T-helper 1 cell treated with Interleukin-12 subunit alpha and Interleukin-12 subunit beta and Interleukin-4 antibody, amounts not matched to agents 30 μg/mL and 1 μg/mL, for 36 hours (primary cell): ENCODE measurements at regions not wholly inside any gene's neighbourhood (a gene's known extent, or its start where the extent isn't known, plus 50 kb on each side); places are given as distances from the start of the nearest gene placed in this dataset.

Experiments used
- H3K27ac Mint-ChIP-seq: one replicate; pipeline ENCODE4 v1.8.0; 2021; ENCODE audit warnings: mild to moderate bottlenecking, mixed read lengths
- H3K27me3 Mint-ChIP-seq: one replicate; pipeline ENCODE4 v1.8.0; 2021; ENCODE audit warnings: low read depth, mixed read lengths
- H3K36me3 Mint-ChIP-seq: one replicate; pipeline ENCODE4 v1.8.0; 2021; ENCODE audit warnings: low read depth, mixed read lengths
- H3K4me1 Mint-ChIP-seq: one replicate; pipeline ENCODE4 v1.8.0; 2021; ENCODE audit warnings: low read depth, mixed read lengths
- H3K4me3 Mint-ChIP-seq: one replicate; pipeline ENCODE4 v1.8.0; 2021; ENCODE audit warnings: mild to moderate bottlenecking, moderate library complexity, mixed read lengths
- H3K9me3 Mint-ChIP-seq: one replicate; pipeline ENCODE4 v1.8.0; 2021; ENCODE audit warnings: mixed read lengths

DNA sequence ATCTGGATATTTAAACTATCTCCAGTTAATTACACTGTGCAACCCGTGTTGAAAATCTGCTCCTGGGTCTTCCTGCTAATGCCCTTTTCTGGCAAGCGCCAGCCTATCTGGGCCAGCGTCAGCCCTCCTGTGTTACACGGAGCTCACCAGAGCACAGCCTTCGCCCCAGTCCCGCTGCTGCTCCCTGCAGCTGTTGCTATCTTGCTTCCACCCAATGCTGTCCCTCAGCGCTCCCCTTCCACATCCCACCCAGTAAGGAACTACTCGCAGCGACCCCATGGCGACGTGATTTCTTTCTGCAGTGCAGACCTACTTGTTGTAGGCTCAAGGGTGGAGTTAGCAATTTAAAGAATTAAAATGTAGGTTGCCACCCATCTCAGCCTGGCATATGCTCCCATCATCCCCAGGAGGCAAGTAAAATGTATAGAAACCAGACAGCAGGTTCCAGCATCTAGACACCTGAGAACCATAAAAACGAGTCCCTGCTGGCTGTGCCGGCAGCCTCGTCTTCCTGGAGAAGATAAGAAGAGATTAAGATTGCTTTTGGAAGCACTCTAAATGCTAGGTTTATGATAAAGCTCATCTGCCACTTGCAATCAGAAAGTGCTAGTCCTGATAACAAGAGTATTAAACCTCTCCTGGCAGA is 254.3 kb upstream of the FOXQ1 start:
- no peaks in the 10 kb centered on the region for H3K9me3 Mint-ChIP-seq
- H3K27me3 Mint-ChIP-seq, result peaks cover 7% of the 10 kb centered on the region
- no peak overlapping the region for H3K4me3 Mint-ChIP-seq
- no peaks in the 10 kb centered on the region for H3K4me1 Mint-ChIP-seq
- no peaks in the 10 kb centered on the region for H3K36me3 Mint-ChIP-seq
- no peak overlapping the region for H3K27ac Mint-ChIP-seq

GRCh38 chr6:1055015-1055921 is 256.6 kb upstream of the FOXQ1 start:
- Mint-ChIP-seq H3K9me3 (no peaks in the 10 kb centered on the region), H3K27me3 (no peaks in the 10 kb centered on the region), H3K4me1 (no peaks in the 10 kb centered on the region), H3K27ac (no peak overlapping the region), H3K4me3 (no peak overlapping the region), H3K36me3 (no peaks in the 10 kb centered on the region)

DNA sequence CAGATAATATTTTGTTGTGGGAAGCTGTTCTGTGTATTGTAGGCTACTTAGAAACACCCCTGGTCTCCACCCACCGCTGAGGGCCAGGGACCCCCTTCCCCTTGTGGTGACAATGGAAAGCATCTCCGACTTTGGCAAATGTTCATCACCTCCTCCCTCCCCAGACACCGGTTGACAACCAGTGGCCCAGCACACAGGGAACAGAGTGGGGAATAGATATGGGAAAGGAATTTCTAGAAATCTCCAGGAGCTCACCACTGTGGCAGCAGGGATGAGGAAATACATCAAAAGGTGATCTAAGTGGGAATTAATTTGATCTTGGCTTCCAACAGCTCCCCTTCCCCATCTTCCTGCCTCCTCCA is 257.3 kb upstream of the FOXQ1 start:
- H3K4me3 Mint-ChIP-seq, result no peak overlapping the region
- no peaks in the 10 kb centered on the region for H3K9me3 Mint-ChIP-seq

DNA sequence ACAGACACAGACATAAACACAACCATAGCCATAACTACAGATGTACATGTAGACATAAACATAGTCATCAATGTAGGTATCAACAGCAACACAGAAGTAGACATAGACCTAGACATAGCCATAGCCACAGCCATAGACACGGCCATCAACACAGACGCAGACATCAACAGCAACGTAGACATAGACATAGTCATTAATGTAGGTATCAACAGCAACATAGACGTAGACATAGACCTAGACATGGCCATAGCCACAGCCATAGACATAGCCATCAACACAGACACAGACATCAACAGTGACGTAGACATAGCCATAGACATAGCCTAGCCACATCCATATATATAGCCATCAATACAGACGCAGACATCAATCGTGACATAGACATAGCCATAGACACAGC is 258.3 kb upstream of the FOXQ1 start:
- H3K4me3 Mint-ChIP-seq, result no peak overlapping the region
- no peaks in the 10 kb centered on the region for H3K4me1 Mint-ChIP-seq
- H3K9me3 Mint-ChIP-seq, result no peaks in the 10 kb centered on the region
- no peak overlapping the region for H3K27ac Mint-ChIP-seq
- H3K27me3 Mint-ChIP-seq, result no peaks in the 10 kb centered on the region
- no peaks in the 10 kb centered on the region for H3K36me3 Mint-ChIP-seq

More for the DNA sequence above, 257.3 kb upstream of the FOXQ1 start:
- no peaks in the 10 kb centered on the region for H3K4me1 Mint-ChIP-seq
- H3K27ac Mint-ChIP-seq, result no peak overlapping the region
- no peaks in the 10 kb centered on the region for H3K27me3 Mint-ChIP-seq
- H3K36me3 Mint-ChIP-seq, result no peaks in the 10 kb centered on the region

GRCh38 chr6:1052262-1052661 is 259.6 kb upstream of the FOXQ1 start:
- H3K36me3 Mint-ChIP-seq, result no peaks in the 10 kb centered on the region
- no peak overlapping the region for H3K4me3 Mint-ChIP-seq
- peaks cover 11% of the 10 kb centered on the region for H3K27me3 Mint-ChIP-seq
- no peak overlapping the region for H3K27ac Mint-ChIP-seq
- no peaks in the 10 kb centered on the region for H3K9me3 Mint-ChIP-seq
- no peaks in the 10 kb centered on the region for H3K4me1 Mint-ChIP-seq

DNA sequence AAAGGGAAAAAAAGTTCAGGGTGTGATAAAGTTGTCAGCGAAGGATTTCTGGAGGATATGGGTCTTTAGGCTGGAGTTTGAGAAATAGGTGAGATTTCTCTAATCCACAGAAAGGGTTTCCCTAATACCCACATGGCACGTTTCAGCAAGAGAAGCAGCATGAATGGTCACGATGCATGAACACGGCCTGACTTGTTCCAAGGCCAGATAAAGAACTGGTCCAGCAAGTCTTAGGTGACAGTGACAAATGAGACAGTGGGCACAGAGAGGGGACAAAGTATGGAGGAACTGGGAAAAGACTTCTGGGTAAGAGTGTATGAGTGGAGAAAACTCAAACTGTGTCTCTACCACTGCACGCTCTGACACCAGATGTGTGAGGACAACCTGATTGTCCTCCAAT is 262.0 kb upstream of the FOXQ1 start:
- no peak overlapping the region for H3K27ac Mint-ChIP-seq
- H3K4me1 Mint-ChIP-seq, result no peaks in the 10 kb centered on the region
- H3K27me3 Mint-ChIP-seq, result peaks cover 14% of the 10 kb centered on the region
- H3K36me3 Mint-ChIP-seq, result no peaks in the 10 kb centered on the region
- H3K9me3 Mint-ChIP-seq, result no peaks in the 10 kb centered on the region
- no peak overlapping the region for H3K4me3 Mint-ChIP-seq

GRCh38 chr6:1049170-1049569 is 262.7 kb upstream of the FOXQ1 start:
- Mint-ChIP-seq H3K27me3 (peaks cover 14% of the 10 kb centered on the region), H3K4me3 (no peak overlapping the region), H3K27ac (no peak overlapping the region), H3K4me1 (no peaks in the 10 kb centered on the region), H3K9me3 (no peaks in the 10 kb centered on the region), H3K36me3 (no peaks in the 10 kb centered on the region)

- H3K27ac Mint-ChIP-seq, result no peak overlapping the region
- no peaks in the 10 kb centered on the region for H3K36me3 Mint-ChIP-seq
- H3K9me3 Mint-ChIP-seq, result no peaks in the 10 kb centered on the region
- H3K27me3 Mint-ChIP-seq, result peaks cover 20% of the 10 kb centered on the region
- H3K4me1 Mint-ChIP-seq, result no peaks in the 10 kb centered on the region
- no peak overlapping the region for H3K4me3 Mint-ChIP-seq
Observed at GRCh38 chr6:1047981-1048541, 263.8 kb upstream of the FOXQ1 start.

DNA sequence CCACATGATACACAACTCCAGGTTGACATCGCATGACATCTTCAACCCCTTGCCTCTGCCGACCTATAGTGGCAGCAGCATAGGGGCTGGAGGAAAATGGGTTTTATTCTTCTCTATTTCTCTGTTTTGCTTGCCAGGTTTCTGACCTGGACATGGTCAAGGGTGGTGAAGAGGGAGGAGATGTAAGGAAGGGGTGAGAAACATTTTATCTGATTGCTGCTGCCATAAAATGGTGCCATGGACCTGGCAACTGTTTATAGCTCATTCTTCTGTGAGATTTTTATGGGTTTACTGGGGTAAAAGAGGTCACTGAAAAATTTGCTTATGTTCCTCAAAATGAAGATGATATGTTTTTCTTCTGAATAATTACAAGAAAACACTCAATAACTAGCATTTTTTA is 266.7 kb upstream of the FOXQ1 start:
- H3K27ac Mint-ChIP-seq, result no peak overlapping the region
- peaks cover 24% of the 10 kb centered on the region for H3K27me3 Mint-ChIP-seq
- no peaks in the 10 kb centered on the region for H3K36me3 Mint-ChIP-seq
- H3K9me3 Mint-ChIP-seq, result no peaks in the 10 kb centered on the region
- no peak overlapping the region for H3K4me3 Mint-ChIP-seq
- H3K4me1 Mint-ChIP-seq, result no peaks in the 10 kb centered on the region

DNA sequence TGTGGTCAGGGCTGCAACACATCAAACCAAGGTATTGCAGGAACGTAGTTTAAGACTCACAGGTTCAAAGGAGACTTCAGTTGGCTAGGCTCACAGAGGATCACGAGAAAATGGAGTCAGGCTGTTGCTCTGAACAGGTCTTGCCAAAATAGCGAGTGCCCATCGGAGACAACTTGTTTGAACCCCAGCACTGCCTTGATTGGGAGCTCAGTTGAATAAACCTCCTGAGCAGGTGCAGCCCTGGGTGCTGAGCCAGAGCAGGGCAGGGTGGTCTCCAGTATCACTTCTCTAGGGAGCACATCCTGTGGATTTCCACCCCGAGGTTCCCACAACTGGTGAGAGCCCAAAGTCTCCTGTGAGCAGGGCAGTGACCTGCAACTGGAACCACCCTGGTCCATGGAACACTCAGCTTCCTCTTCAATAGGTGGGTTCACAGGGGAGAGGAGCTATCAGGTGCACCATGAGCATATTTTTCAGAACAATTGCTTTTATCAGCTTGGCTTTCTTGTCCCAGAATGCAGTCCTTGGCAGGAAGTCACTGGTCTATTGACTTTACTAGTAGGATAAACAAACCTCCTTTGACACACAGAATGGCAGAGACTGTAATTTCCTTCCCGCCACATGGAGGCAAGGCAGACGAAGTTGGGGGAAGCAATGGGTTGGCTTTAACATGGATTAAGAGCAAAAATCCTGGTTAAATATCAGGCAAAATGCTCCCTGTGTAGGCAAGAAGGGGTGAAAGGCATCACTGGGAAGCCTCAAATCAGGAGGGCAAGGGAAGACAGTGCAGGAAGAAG is 267.7 kb upstream of the FOXQ1 start:
- H3K9me3 Mint-ChIP-seq, result no peaks in the 10 kb centered on the region
- H3K4me1 Mint-ChIP-seq, result no peaks in the 10 kb centered on the region
- H3K27ac Mint-ChIP-seq, result no peak overlapping the region
- no peak overlapping the region for H3K4me3 Mint-ChIP-seq
- H3K27me3 Mint-ChIP-seq, result peaks cover 24% of the 10 kb centered on the region
- no peaks in the 10 kb centered on the region for H3K36me3 Mint-ChIP-seq

DNA sequence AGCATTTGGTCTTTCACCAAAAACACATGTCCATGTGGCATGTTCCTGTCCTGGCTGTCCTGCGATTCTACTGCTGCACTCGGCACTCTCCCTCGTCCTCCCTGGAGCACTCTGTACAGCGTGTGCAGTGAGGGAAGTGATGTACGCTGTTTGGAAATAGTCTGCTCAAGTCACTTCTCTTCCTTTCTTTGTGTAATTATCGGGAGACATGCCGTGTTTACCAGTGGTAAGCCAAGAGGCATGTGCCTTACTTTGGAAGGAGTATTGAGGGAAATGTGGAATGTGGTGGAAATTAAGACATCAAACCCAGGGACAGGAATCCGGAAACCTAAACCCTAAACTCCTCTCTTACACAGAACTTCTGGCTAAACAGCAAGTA is 268.5 kb upstream of the FOXQ1 start:
- H3K27ac Mint-ChIP-seq, result no peak overlapping the region
- H3K36me3 Mint-ChIP-seq, result no peaks in the 10 kb centered on the region
- peaks cover 24% of the 10 kb centered on the region for H3K27me3 Mint-ChIP-seq
- no peaks in the 10 kb centered on the region for H3K9me3 Mint-ChIP-seq
- H3K4me1 Mint-ChIP-seq, result no peaks in the 10 kb centered on the region
- no peak overlapping the region for H3K4me3 Mint-ChIP-seq

GRCh38 chr6:1042583-1043457 is 269.1 kb upstream of the FOXQ1 start:
- Mint-ChIP-seq H3K27ac (no peak overlapping the region), H3K4me1 (no peaks in the 10 kb centered on the region), H3K27me3 (peaks cover 18% of the 10 kb centered on the region), H3K9me3 (no peaks in the 10 kb centered on the region), H3K4me3 (no peak overlapping the region), H3K36me3 (no peaks in the 10 kb centered on the region)

GRCh38 chr6:1040393-1040792 is 271.5 kb upstream of the FOXQ1 start:
- Mint-ChIP-seq H3K4me3 (no peak overlapping the region), H3K36me3 (no peaks in the 10 kb centered on the region), H3K9me3 (no peaks in the 10 kb centered on the region), H3K4me1 (no peaks in the 10 kb centered on the region), H3K27me3 (peaks cover 13% of the 10 kb centered on the region), H3K27ac (no peak overlapping the region)

GRCh38 chr6:1039746-1040145 is 272.2 kb upstream of the FOXQ1 start:
- Mint-ChIP-seq H3K27ac (no peak overlapping the region), H3K4me3 (no peak overlapping the region), H3K27me3 (peaks cover 10% of the 10 kb centered on the region), H3K9me3 (no peaks in the 10 kb centered on the region), H3K4me1 (no peaks in the 10 kb centered on the region), H3K36me3 (no peaks in the 10 kb centered on the region)
